ENCODE measurements at regions not wholly inside any gene's neighbourhood (a gene's known extent, or its start where the extent isn't known, plus 50 kb on each side); places are given as distances from the start of the nearest gene placed in this dataset.

DNA sequence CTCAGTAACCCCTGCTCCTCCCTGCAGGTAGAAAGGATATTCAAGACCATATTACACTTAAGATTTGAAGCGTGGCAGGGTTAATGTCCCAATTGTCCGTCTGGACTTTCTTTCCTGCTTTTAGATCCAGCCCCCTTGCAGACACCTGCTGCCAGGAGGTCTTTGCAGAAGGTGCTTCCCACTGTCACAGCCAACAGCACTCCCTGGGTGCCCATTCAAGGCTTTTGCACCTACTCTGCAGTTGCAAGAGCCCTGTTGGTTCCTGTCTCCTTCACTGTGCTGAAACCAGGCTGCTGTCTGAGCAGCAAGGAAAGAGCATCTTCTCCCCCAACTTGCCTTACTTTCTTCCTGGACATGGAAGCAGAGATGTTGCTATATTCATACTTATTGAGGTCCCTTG, 1043.0 kb upstream of the POU3F3 start:
- no peaks in the 10 kb centered on the region for H3K36me3 ChIP-seq (replicated peaks in 1 of 2; ENCODE audit: control insufficient read depth in 1 of 2, insufficient read depth in 2 of 2, low read length in 2 of 2)
- H3K9ac ChIP-seq (ENCODE audit: insufficient read depth, low read length, poor library complexity, severe bottlenecking) = no peak overlapping the region
- H3K9me3 ChIP-seq (replicated peaks in 1 of 2; ENCODE audit: control insufficient read depth in 1 of 2, insufficient read depth in 1 of 2, low read length in 2 of 2) = peaks cover 0 to 14% of the 10 kb centered on the region in 2 donors
- H3K4me1 Mint-ChIP-seq = no peaks in the 10 kb centered on the region
- no peak for DNase-seq
- peaks cover 0 to 5% (median 2%) of the 10 kb centered on the region in 3 donors for H3K27me3 Mint-ChIP-seq (ENCODE audit: low read depth in 3 of 3)
- 58% methylated on average over 2 of the region's 2 CpGs for WGBS (ENCODE audit: insufficient coverage)
- no peaks in the 10 kb centered on the region for H3K36me3 Mint-ChIP-seq
- intact Hi-C loops (cut with micrococcal nuclease) = no loop called here
- H3K4me3 Mint-ChIP-seq = no peak overlapping the region
- no peak overlapping the region for H3K27ac Mint-ChIP-seq
- H3K9me3 Mint-ChIP-seq = peaks cover 0 to 13% (median 5%) of the 10 kb centered on the region in 7 donors
- no peaks in the 10 kb centered on the region for H3K4me1 ChIP-seq (ENCODE audit: control insufficient read depth in 1 of 2, insufficient read depth in 2 of 2, low read length in 2 of 2)
- H3K4me2 ChIP-seq (replicated peaks; ENCODE audit: extremely low read depth, low read length, poor library complexity, severe bottlenecking) = no peak overlapping the region
- no peaks in the 10 kb centered on the region for H3K27me3 ChIP-seq (ENCODE audit: control insufficient read depth in 2 of 2, insufficient read depth in 2 of 2, low read length in 2 of 2)
- no peak overlapping the region for H3K27ac ChIP-seq (ENCODE audit: low read depth in 1 of 2, low read length in 2 of 2)
- H3K79me2 ChIP-seq (ENCODE audit: insufficient read depth, low read length) = no peaks in the 10 kb centered on the region
- no peaks in the 10 kb centered on the region for H4K20me1 ChIP-seq (ENCODE audit: insufficient read depth, low read length)
- H3K4me3 ChIP-seq (replicated peaks in 1 of 3; ENCODE audit: low read depth in 2 of 3, low read length in 3 of 3) = no peak overlapping the region
- TF ChIP-seq, protein P1, sequence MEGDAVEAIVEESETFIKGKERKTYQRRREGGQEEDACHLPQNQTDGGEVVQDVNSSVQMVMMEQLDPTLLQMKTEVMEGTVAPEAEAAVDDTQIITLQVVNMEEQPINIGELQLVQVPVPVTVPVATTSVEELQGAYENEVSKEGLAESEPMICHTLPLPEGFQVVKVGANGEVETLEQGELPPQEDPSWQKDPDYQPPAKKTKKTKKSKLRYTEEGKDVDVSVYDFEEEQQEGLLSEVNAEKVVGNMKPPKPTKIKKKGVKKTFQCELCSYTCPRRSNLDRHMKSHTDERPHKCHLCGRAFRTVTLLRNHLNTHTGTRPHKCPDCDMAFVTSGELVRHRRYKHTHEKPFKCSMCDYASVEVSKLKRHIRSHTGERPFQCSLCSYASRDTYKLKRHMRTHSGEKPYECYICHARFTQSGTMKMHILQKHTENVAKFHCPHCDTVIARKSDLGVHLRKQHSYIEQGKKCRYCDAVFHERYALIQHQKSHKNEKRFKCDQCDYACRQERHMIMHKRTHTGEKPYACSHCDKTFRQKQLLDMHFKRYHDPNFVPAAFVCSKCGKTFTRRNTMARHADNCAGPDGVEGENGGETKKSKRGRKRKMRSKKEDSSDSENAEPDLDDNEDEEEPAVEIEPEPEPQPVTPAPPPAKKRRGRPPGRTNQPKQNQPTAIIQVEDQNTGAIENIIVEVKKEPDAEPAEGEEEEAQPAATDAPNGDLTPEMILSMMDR (IDR thresholded peaks at IDR 0.05) = no peak
- H2AFZ ChIP-seq (ENCODE audit: insufficient read depth, low read depth, low read length, poor library complexity, severe bottlenecking) = no peak overlapping the region

DNA sequence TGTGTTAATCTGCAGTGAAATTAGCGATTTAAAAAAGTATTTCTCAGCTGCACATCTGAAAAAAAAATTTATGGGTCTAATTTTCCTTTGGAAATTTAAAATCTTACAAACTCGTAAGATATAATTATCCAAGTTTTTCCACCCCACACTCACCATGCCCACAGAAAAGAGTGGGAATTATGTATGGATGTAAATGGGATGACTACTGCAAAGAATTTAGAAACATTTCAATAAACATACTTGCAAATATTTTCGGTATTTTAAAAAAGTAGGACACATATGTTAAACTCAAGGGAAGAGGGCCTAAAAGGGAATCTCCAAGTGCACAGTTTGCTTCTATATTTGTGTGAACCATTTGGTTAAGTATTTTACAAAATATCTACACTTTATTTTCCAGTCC, 1039.9 kb upstream of the POU3F3 start:
- H3K4me2 ChIP-seq (replicated peaks; ENCODE audit: extremely low read depth, low read length, poor library complexity, severe bottlenecking) = no peak overlapping the region
- no peaks in the 10 kb centered on the region for H3K27me3 ChIP-seq (ENCODE audit: control insufficient read depth in 2 of 2, insufficient read depth in 2 of 2, low read length in 2 of 2)
- no peaks in the 10 kb centered on the region for H3K36me3 ChIP-seq (replicated peaks in 1 of 2; ENCODE audit: control insufficient read depth in 1 of 2, insufficient read depth in 2 of 2, low read length in 2 of 2)
- H3K9ac ChIP-seq (ENCODE audit: insufficient read depth, low read length, poor library complexity, severe bottlenecking) = no peak overlapping the region
- Mint-ChIP-seq H3K27ac (no peak overlapping the region), H3K9me3 (peaks cover 0 to 7% (median 5%) of the 10 kb centered on the region in 7 donors), H3K4me1 (no peaks in the 10 kb centered on the region), H3K27me3 (ENCODE audit: low read depth in 3 of 3) (peaks cover 0 to 4% (median 2%) of the 10 kb centered on the region in 3 donors), H3K36me3 (no peaks in the 10 kb centered on the region), H3K4me3 (no peak overlapping the region)
- no peaks in the 10 kb centered on the region for H3K4me1 ChIP-seq (ENCODE audit: control insufficient read depth in 1 of 2, insufficient read depth in 2 of 2, low read length in 2 of 2)
- intact Hi-C loops (cut with micrococcal nuclease) = no loop called here
- H4K20me1 ChIP-seq (ENCODE audit: insufficient read depth, low read length) = no peaks in the 10 kb centered on the region
- no peak overlapping the region for H3K4me3 ChIP-seq (replicated peaks in 1 of 3; ENCODE audit: low read depth in 2 of 3, low read length in 3 of 3)
- H2AFZ ChIP-seq (ENCODE audit: insufficient read depth, low read depth, low read length, poor library complexity, severe bottlenecking) = no peak overlapping the region
- H3K79me2 ChIP-seq (ENCODE audit: insufficient read depth, low read length) = no peaks in the 10 kb centered on the region
- TF ChIP-seq, protein P1 (IDR thresholded peaks at IDR 0.05) = no peak
- no CpG with 5 or more reads among the region's 3 CpGs for WGBS (ENCODE audit: insufficient coverage)
- no peak overlapping the region for H3K27ac ChIP-seq (ENCODE audit: low read depth in 1 of 2, low read length in 2 of 2)
- no peak for DNase-seq
- H3K9me3 ChIP-seq (replicated peaks in 1 of 2; ENCODE audit: control insufficient read depth in 1 of 2, insufficient read depth in 1 of 2, low read length in 2 of 2) = peaks cover 0 to 10% of the 10 kb centered on the region in 2 donors
